Pancreas (tissue), 10 donors: ENCODE measurements at regions not wholly inside any gene's neighbourhood (a gene's known extent, or its start where the extent isn't known, plus 50 kb on each side); places are given as distances from the start of the nearest gene placed in this dataset.

Source experiments
- ATAC-seq, 4 donors: fragments of 200-7000 bp; cut with Tn5 transposase; one replicate each; pipeline versions ENCODE4 v1.8.0 to v1.9.1; 2020; ENCODE audit warnings: mild to moderate bottlenecking in 4 of 4, moderate library complexity in 4 of 4
- DNase-seq, 6 donors: peaks; one replicate each; pipeline ENCODE4 v3.0.0-alpha.2; 2020
- FAIRE-seq: peaks from 2 replicates; lab custom pipeline; 2012; peaks lifted over from hg19 to GRCh38; lab: Jason Lieb, UNC
- H3K27ac ChIP-seq, 4 donors: fragments of 200-600 bp; sonication (generic); 1 replicate in 3 of 4; 2 replicates in 1 of 4; pipeline versions ENCODE4 v1.5.0 to v1.8.0; 2020
- H3K27me3 ChIP-seq, 4 donors: fragments of 200-600 bp; one replicate each; pipeline ENCODE4 v1.8.0; 2021
- H3K36me3 ChIP-seq, 3 donors: fragments of 200-600 bp; sonication (generic) in 1 of 3; one replicate each; pipeline versions ENCODE4 v1.5.0 to v1.8.0; 2020 to 2021
- H3K4me1 ChIP-seq, 3 donors: fragments of 200-600 bp; one replicate each; pipeline ENCODE4 v1.8.0; 2021
- H3K4me3 ChIP-seq, 4 donors: fragments of 200-600 bp; sonication (generic) in 2 of 4; one replicate each; pipeline versions ENCODE4 v1.5.0 to v1.8.0; 2020 to 2021
- H3K9me3 ChIP-seq, 4 donors: fragments of 200-600 bp; one replicate each; pipeline ENCODE4 v1.8.0; 2021
- WGBS, 2 donors: extraction: QIAGEN DNeasy Blood & Tissue Kit; methylation state at CpG; one replicate each; pipeline ENCODE4 v1.1.7; 2013; 5-methylcytosine and 5-hydroxymethylcytosine counted together
- intact Hi-C, 3 donors: fragments of 100-400 bp; cut with DNase I; formaldehyde crosslinking; loops; one replicate each; pipeline versions ENCODE4 v1.11.1 to v1.14.2; 2022
- TF ChIP-seq, protein P1 (sequence below), 4 donors: fragments of 200-600 bp; sonication (generic) in 3 of 4; IDR thresholded peaks; one replicate each; pipeline versions ENCODE4 v1.5.0 to v1.8.0; 2021; ENCODE audit warnings: antibody characterized with exemption in 4 of 4
- donor health status: healthy with polysubstance abuse.
- donor health status: DM: no; HTN: no; CAD: no; lungs with moderate emphysema.
- donor health status: DM: no; HTN: no; CAD: no.
- donor health status: control.
- donor health status: control.
- donor health status: Bipolar disorder and iron deficiency.
- donor health status: DM: yes; HTN: yes; CAD: no.
- donor health status: DM: no; HTN: no; CAD: no.
- donor health status: DM: no; HTN: no; CAD: no.
- donor health status: DM: yes; HTN: yes; CAD: no.

DNA sequence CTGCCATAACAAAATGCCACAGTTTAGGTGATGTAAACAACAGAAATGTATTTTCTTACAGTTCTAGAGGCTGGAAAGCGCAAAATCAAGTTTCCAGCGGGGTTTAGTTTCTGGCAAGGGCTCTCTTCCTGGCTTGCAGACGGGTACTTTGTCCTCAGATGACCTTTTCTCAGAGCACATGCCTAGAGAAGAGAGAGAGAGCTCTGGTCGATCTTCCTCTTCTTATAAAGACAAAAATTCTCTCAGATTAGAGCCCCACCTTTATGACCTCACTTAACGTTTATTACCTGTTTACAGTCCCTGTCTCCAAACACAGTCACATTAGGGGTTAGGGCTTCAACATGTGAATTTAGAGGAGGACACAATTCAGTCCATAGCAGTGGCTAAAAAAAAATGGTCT is 119.7 kb downstream of the CETN3 start:
- WGBS, 2 donors = 28 to 32% methylated on average over 5 of the region's 5 CpGs
- Histone ChIP-seq H3K27me3 (no peaks in the 10 kb centered on the region), H3K4me1 (no peaks in the 10 kb centered on the region), H3K36me3 (no peaks in the 10 kb centered on the region), H3K9me3 (no peaks in the 10 kb centered on the region), H3K4me3 (no peak overlapping the region), H3K27ac (no peak overlapping the region)
- FAIRE-seq (no peak), ATAC-seq (no peak), DNase-seq (no peak)
- intact Hi-C loops = no loop called here
- TF ChIP-seq, protein P1, sequence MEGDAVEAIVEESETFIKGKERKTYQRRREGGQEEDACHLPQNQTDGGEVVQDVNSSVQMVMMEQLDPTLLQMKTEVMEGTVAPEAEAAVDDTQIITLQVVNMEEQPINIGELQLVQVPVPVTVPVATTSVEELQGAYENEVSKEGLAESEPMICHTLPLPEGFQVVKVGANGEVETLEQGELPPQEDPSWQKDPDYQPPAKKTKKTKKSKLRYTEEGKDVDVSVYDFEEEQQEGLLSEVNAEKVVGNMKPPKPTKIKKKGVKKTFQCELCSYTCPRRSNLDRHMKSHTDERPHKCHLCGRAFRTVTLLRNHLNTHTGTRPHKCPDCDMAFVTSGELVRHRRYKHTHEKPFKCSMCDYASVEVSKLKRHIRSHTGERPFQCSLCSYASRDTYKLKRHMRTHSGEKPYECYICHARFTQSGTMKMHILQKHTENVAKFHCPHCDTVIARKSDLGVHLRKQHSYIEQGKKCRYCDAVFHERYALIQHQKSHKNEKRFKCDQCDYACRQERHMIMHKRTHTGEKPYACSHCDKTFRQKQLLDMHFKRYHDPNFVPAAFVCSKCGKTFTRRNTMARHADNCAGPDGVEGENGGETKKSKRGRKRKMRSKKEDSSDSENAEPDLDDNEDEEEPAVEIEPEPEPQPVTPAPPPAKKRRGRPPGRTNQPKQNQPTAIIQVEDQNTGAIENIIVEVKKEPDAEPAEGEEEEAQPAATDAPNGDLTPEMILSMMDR (IDR thresholded peaks at IDR 0.05) = no peak

DNA sequence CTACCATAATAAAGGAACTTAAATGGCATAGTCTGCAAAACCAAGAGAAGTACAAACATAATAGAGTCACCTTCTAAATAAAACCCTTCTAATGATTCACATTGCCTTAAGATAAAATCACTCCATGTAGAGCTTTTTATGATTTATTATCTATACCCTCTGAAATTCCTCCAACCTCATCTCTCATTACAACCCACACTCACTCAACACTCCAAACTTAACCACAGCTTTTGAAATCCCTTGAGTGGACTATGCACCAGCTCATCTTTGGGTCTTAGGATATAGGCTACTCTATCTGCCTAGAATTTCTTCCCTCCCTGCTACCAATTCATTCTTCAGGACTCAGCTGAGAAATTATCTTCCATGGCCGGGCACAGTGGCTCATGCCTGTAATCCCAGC is 122.5 kb downstream of the CETN3 start:
- Histone ChIP-seq H3K4me3 (no peak overlapping the region), H3K27me3 (no peaks in the 10 kb centered on the region), H3K27ac (no peak overlapping the region), H3K9me3 (no peaks in the 10 kb centered on the region), H3K4me1 (no peaks in the 10 kb centered on the region), H3K36me3 (no peaks in the 10 kb centered on the region)
- WGBS, 2 donors = 53 to 88% methylated on average over 1 of the region's 1 CpG
- TF ChIP-seq, protein P1 (IDR thresholded peaks at IDR 0.05) = no peak
- no peak for ATAC-seq
- intact Hi-C loops = no loop called here
- no peak for DNase-seq
- no peak for FAIRE-seq

DNA sequence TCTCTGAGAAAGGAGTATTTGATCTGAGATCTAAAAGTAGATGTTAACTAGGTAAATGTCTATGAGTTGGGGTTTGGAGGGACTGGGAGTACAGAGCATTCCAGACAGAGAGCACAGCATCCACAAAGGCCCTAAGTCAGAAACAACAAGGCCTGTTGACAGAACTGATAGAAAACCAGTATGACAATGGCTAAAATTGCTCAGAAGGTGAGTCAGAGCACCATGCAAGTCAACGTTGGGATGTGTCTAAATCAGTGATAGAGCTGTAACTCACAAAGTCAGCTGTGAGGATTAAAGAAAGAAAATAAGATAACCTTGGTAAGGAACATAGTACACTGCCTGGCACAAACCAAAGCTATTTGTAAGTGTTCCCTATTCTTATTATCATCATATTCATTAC is 124.0 kb downstream of the CETN3 start:
- Histone ChIP-seq H3K27ac (no peak overlapping the region), H3K4me3 (no peak overlapping the region), H3K27me3 (no peaks in the 10 kb centered on the region), H3K36me3 (no peaks in the 10 kb centered on the region), H3K4me1 (no peaks in the 10 kb centered on the region), H3K9me3 (no peaks in the 10 kb centered on the region)
- FAIRE-seq = no peak
- ATAC-seq = no peak
- no peak for DNase-seq
- TF ChIP-seq, protein P1 (IDR thresholded peaks at IDR 0.05) = no peak
- intact Hi-C loops = no loop called here
- 24 to 29% methylated on average over 1 of the region's 1 CpG for WGBS, 2 donors

DNA sequence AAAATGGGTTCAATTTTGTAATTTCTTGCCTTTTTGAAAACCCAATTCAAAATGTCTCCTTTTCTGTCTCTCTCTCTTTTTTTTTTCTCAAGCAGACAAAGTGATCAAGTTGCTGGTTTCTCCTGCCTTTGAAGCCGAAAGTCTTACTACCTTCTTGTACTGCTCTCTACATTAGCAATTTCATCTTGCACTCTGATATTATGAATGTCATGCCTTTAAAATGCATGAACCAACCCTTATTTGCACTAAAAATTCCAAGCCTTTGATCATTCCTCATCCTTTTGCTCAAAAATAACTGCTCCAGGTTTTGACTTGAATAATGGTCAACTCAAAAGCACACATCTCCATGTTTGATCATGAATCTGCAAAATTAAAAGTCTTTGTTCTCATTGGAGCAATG is 125.2 kb downstream of the CETN3 start:
- WGBS, 2 donors = 68 to 92% methylated on average over 1 of the region's 1 CpG
- H3K27me3 ChIP-seq = peaks cover 0 to 3% (median 0%) of the 10 kb centered on the region in 4 donors
- TF ChIP-seq, protein P1 (IDR thresholded peaks at IDR 0.05) = no peak
- H3K9me3 ChIP-seq = no peaks in the 10 kb centered on the region
- no peak for ATAC-seq
- FAIRE-seq = no peak
- H3K27ac ChIP-seq = no peak overlapping the region
- H3K4me3 ChIP-seq = no peak overlapping the region
- intact Hi-C loops = no loop called here
- no peaks in the 10 kb centered on the region for H3K36me3 ChIP-seq
- H3K4me1 ChIP-seq = no peaks in the 10 kb centered on the region
- no peak for DNase-seq

DNA sequence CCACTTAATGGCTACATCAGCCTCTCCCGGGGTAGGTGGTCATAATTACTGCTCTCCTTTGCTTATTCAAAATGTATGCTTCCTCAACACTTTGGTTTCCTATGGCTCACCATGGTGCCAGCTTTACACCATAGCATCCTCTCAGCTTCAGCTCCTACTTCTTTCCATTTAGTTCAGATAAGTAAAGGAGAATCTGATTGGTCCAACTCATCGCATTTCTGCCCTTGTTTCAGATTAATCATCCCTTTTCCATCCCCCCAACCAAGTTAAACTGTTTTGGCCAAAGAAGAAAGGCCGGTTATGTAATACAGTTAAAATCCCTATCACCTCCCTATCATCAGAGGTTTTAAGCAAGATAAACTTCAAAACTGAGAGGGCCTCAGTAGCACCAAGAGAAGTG is 130.5 kb downstream of the CETN3 start:
- H3K27ac ChIP-seq = no peak overlapping the region
- no peaks in the 10 kb centered on the region for H3K9me3 ChIP-seq
- no peaks in the 10 kb centered on the region for H3K36me3 ChIP-seq
- no peaks in the 10 kb centered on the region for H3K4me1 ChIP-seq
- H3K27me3 ChIP-seq = peaks cover 0 to 3% (median 0%) of the 10 kb centered on the region in 4 donors
- no peak for ATAC-seq
- DNase-seq = no peak
- WGBS, 2 donors = 69 to 74% methylated on average over 3 of the region's 3 CpGs
- TF ChIP-seq, protein P1 (IDR thresholded peaks at IDR 0.05) = no peak
- no peak overlapping the region for H3K4me3 ChIP-seq
- intact Hi-C loops = no loop called here
- FAIRE-seq = no peak
